GM21723 (cell line): ENCODE measurements at regions not wholly inside any gene's neighbourhood (a gene's known extent, or its start where the extent isn't known, plus 50 kb on each side); places are given as distances from the start of the nearest gene placed in this dataset.

Experiments
- ATAC-seq: cut with Tn5 transposase; IDR thresholded peaks from one replicate; pipeline ENCODE4 v1.9.1; 2021; ENCODE audit warnings: mild to moderate bottlenecking, moderate library complexity; ENCODE audit not compliant: unreplicated experiment

GRCh38 chr19:30651066-30651465 is 278.9 kb downstream of the ZNF536 start:
- ATAC-seq = no peak

- ATAC-seq = no peak
Measured at GRCh38 chr19:30649934-30650614, 277.9 kb downstream of the ZNF536 start.

- ATAC-seq = no peak
Measured at GRCh38 chr19:30648866-30649862, 277.0 kb downstream of the ZNF536 start.

GRCh38 chr19:30647891-30648720 is 275.9 kb downstream of the ZNF536 start:
- no peak for ATAC-seq

- no peak for ATAC-seq
Measured at GRCh38 chr19:30646806-30647205, 274.6 kb downstream of the ZNF536 start.

DNA sequence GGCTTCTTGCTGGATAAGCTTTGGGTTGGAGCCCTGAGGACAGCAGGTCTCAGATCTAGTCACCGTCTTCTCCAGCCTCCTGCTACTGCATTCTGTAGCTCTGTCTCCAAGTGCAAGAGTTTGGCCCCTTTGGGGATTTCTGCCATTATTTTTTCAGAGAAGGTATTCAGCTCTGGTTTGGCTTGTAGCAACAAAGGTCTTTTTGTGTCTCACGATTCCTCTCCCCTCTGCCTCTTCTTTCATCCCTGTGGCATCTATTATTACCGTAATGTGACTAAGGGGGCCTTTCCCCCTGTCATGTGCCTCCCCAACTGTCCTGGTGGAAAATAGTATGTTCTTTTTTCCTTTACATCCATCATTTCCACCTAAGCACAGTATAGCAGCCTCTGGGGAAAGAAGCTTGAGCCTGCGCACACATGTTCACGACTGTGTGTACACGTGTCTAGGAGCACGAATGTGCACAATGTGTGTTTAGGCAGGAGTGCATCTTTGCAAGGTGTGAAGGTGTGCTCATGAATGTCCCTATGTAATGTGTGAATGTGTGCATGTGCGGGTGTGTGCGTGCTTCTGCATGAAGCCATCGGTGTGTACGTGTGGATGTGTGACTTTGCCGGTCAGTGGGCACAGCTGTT is 273.9 kb downstream of the ZNF536 start:
- ATAC-seq = no peak

DNA sequence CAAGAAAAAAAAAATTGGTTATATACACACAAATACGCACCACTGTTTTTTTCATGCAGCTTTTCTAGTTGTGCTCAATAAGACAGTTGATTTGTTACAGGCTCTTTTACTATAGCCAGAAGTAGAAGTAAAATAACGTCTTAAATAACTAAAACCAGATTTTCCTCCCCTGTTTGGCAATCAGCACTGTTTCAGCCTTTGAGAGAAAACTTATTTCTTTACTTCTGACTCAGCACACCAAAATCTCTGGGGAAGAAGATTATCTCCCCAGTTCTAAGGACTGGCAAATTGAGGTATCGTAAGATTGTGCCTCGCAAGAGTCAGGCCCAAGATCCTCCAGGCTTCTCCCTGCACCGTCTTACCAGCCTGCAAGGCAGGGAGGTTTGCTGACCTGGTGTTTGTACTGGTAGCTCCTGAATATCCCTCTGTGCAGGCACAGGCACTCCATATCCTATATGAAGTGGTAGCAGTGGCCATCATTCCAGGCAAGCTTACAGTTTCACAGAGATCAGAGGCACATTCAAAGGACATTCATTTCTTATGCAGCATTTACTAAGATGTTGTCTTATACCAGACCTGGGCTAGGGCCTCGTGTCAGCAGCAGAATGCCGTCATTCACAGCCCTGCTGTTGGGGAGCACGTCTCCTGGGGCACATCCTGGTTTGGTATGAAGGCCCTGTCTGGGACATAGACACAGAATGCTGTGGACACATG is 268.2 kb downstream of the ZNF536 start:
- ATAC-seq = no peak

DNA sequence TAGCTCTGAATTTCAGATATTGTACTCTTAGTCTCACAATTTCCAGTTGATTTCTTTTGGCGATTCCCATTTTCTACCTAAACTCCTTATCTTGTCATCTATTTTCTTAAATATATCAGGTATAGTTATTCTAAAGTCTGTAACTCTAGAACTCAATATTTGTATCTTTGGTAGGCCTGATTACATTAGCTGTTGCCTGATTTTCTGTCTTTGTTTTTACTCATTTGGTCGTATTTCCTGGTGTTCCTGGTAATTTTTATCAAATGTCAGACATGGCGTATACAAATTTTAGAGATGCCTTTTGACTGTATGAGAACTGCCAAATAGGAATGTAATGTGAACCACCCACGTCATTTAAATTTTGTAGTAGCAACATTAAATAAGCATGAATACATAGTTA is 266.7 kb downstream of the ZNF536 start:
- ATAC-seq = no peak

GRCh38 chr19:30637926-30638325 is 265.7 kb downstream of the ZNF536 start:
- ATAC-seq = no peak

DNA sequence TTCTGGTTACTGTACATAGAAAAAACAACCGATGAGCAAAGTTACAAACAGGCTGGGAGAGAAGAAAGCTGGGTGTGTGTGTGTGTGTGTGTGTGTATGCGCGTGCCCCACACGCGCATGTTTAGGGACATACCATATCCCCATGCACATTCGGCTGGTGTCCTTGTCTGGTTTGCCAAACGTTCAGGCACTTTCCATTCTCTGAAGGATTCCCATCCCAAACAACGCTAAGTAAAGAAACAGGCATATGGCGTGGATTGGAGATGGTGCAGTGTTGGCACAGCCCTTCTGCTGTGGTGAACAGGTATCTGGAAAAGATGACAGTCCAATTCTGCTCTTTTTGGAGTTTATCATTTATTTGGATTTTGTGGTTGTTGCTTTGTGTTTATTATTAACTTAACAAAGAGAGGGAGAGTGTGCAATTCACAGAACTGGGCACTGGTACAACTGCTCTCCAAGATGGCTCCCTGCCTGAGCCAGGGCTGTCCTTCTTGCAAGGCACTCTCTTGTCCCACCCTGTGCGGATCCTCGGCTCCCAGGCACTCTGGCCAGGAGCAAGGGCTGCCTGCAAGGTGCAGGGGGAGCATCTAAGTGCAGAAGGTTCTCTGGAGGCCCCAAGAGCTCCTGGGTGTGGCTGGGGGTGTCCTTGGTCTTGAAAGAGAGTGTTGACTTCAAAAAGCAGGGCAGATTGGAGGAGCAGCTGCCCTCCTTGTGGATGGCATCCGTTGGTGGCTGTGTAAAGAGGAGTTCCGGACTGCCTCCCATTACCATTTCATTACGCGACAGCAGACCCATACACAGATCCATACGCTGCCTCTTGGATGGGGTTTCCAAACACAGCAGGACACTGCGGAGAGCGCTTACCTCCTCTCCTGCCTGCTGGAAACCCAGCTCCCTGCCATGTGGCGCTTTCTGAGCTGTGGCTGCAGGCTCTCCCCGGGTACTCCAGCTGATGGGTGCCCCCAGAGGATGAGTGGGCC is 263.1 kb downstream of the ZNF536 start:
- no peak for ATAC-seq

GRCh38 chr19:30634131-30634830 is 262.1 kb downstream of the ZNF536 start:
- no peak for ATAC-seq

GRCh38 chr19:30631033-30631370 is 258.8 kb downstream of the ZNF536 start:
- no peak for ATAC-seq

DNA sequence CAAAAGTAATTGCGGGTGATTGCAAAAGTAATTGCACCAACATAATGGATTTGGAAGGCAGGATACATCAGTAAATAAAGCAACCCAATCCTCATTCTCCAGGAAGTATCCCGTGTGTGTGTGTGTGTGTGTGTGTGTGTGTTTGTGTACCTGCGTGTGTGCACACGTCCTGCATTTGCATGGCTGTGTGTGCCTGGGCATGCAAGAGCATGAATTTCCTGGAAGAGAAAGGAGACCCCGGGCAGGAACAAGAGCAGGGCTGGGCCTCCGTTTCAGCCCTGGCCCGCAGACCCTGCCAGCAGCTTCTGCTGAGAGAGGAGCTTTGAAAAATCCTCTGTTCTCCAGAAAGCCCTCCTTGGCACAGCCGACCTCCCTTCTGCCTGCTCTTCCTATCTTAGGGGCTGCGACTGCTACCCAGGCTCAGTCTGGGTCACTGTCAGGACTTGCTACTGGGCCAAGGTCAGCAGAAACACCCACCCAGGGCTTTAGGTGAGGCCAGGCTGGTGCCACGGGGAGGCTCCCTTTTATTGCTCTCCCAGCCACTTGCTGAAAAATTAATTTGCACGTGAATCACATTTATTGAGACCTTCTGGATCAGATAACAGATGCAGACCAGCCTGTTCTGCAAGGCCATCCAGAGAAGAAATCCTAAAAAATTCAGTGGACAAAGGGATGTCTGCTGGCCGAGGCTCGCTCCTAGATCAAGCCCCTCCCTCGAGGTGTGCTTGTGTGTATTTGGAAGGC is 258.3 kb downstream of the ZNF536 start:
- no peak for ATAC-seq

DNA sequence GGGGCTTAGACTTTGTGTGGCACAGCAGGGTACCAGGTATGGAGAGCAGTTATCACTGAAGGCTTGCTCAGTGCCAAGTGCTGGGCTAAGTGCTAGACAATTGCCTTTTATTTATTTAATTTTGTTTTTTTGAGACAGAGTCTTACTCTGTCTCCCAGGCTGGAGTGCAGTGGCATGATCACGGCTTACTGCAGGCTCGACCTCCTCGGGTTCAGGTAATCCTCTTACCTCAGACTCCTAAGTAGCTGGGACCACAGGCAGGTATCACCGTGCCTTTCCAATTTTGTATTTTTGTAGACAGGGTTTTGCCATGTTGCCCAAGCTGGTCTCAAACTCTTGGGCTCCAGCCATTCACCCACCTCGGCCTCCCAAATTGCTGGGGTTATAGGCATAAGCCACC is 256.9 kb downstream of the ZNF536 start:
- ATAC-seq = no peak

- ATAC-seq = no peak
Measured at GRCh38 chr19:30626626-30626966, 254.4 kb downstream of the ZNF536 start.

- ATAC-seq = no peak
Measured at GRCh38 chr19:30625947-30626625, 253.9 kb downstream of the ZNF536 start.

DNA sequence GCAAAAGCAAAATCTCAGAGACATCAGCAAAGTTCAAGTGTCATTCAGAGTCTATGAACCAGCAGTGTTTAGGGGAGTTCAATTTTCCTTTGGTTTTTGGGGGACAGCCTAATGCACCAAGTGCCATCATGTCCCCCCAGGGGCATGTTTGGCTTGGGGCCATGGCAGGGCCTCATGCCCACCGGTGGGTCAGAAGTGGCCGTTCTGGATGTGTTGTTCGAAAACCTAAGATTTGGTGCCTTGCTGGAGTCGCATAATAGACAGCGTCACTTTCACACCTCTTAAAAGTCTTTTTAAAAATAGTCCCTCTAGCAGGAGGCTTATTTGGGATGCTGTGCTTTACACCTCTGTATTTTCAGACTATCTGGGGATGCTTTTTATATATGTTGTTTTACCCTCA is 250.1 kb downstream of the ZNF536 start:
- no peak for ATAC-seq
